ENCODE measurements at regions not wholly inside any gene's neighbourhood (a gene's known extent, or its start where the extent isn't known, plus 50 kb on each side); places are given as distances from the start of the nearest gene placed in this dataset.

- no peaks in the 10 kb centered on the region for H3K4me1 Mint-ChIP-seq
- peaks cover 4% of the 10 kb centered on the region for H3K27me3 Mint-ChIP-seq
- DNase-seq = no peak
- no peaks in the 10 kb centered on the region for H3K9me3 Mint-ChIP-seq
- no peak overlapping the region for H3K27ac Mint-ChIP-seq
- no peaks in the 10 kb centered on the region for H3K36me3 Mint-ChIP-seq
- no peak overlapping the region for H3K4me3 Mint-ChIP-seq
These were observed 147.0 kb upstream of the B3GAT1 start for GRCh38 chr11:134558916-134559601.

GRCh38 chr11:134558258-134558835 lies 146.3 kb upstream of the B3GAT1 start:
- Mint-ChIP-seq H3K4me3 (no peak overlapping the region), H3K9me3 (no peaks in the 10 kb centered on the region), H3K4me1 (no peaks in the 10 kb centered on the region), H3K36me3 (no peaks in the 10 kb centered on the region), H3K27ac (no peak overlapping the region), H3K27me3 (peaks cover 4% of the 10 kb centered on the region)
- no peak for DNase-seq

GRCh38 chr11:134557571-134558257 lies 145.7 kb upstream of the B3GAT1 start:
- no peaks in the 10 kb centered on the region for H3K4me1 Mint-ChIP-seq
- no peaks in the 10 kb centered on the region for H3K36me3 Mint-ChIP-seq
- H3K27me3 Mint-ChIP-seq = peaks cover 4% of the 10 kb centered on the region
- no peak for DNase-seq
- no peak overlapping the region for H3K4me3 Mint-ChIP-seq
- no peaks in the 10 kb centered on the region for H3K9me3 Mint-ChIP-seq
- H3K27ac Mint-ChIP-seq = no peak overlapping the region

GRCh38 chr11:134556186-134556585 lies 144.1 kb upstream of the B3GAT1 start:
- Mint-ChIP-seq H3K9me3 (no peaks in the 10 kb centered on the region), H3K27ac (no peak overlapping the region), H3K27me3 (peaks cover 10% of the 10 kb centered on the region), H3K4me1 (no peaks in the 10 kb centered on the region), H3K4me3 (no peak overlapping the region), H3K36me3 (no peaks in the 10 kb centered on the region)
- DNase-seq = no peak

GRCh38 chr11:134555510-134555909 lies 143.5 kb upstream of the B3GAT1 start:
- no peak overlapping the region for H3K4me3 Mint-ChIP-seq
- H3K36me3 Mint-ChIP-seq = no peaks in the 10 kb centered on the region
- no peak overlapping the region for H3K27ac Mint-ChIP-seq
- no peaks in the 10 kb centered on the region for H3K4me1 Mint-ChIP-seq
- DNase-seq = no peak
- no peaks in the 10 kb centered on the region for H3K9me3 Mint-ChIP-seq
- H3K27me3 Mint-ChIP-seq = peaks cover 15% of the 10 kb centered on the region

- no peak for DNase-seq
- peaks cover 18% of the 10 kb centered on the region for H3K27me3 Mint-ChIP-seq
- no peaks in the 10 kb centered on the region for H3K4me1 Mint-ChIP-seq
These were observed 142.8 kb upstream of the B3GAT1 start for GRCh38 chr11:134554861-134555260.

GRCh38 chr11:134554106-134554505 lies 142.1 kb upstream of the B3GAT1 start:
- Mint-ChIP-seq H3K9me3 (peaks cover 2% of the 10 kb centered on the region), H3K4me3 (no peak overlapping the region), H3K4me1 (no peaks in the 10 kb centered on the region), H3K27me3 (peaks cover 18% of the 10 kb centered on the region), H3K36me3 (no peaks in the 10 kb centered on the region), H3K27ac (no peak overlapping the region)
- DNase-seq = no peak

More at GRCh38 chr11:134554861-134555260, 142.8 kb upstream of the B3GAT1 start:
- no peaks in the 10 kb centered on the region for H3K36me3 Mint-ChIP-seq
- no peak overlapping the region for H3K4me3 Mint-ChIP-seq
- no peak overlapping the region for H3K27ac Mint-ChIP-seq
- H3K9me3 Mint-ChIP-seq = peaks cover 2% of the 10 kb centered on the region

GRCh38 chr11:134552749-134553148 lies 140.7 kb upstream of the B3GAT1 start:
- Mint-ChIP-seq H3K27ac (no peak overlapping the region), H3K9me3 (peaks cover 2% of the 10 kb centered on the region), H3K4me1 (no peaks in the 10 kb centered on the region), H3K36me3 (no peaks in the 10 kb centered on the region), H3K4me3 (no peak overlapping the region), H3K27me3 (peaks cover 23% of the 10 kb centered on the region)
- no peak for DNase-seq

GRCh38 chr11:134545521-134545920 lies 133.5 kb upstream of the B3GAT1 start:
- no peak for DNase-seq
- peaks cover 31% of the 10 kb centered on the region for H3K27me3 Mint-ChIP-seq
- no peaks in the 10 kb centered on the region for H3K4me1 Mint-ChIP-seq
- H3K4me3 Mint-ChIP-seq = no peak overlapping the region
- no peak overlapping the region for H3K27ac Mint-ChIP-seq
- no peaks in the 10 kb centered on the region for H3K36me3 Mint-ChIP-seq
- H3K9me3 Mint-ChIP-seq = peaks cover 2% of the 10 kb centered on the region

- Mint-ChIP-seq H3K9me3 (no peaks in the 10 kb centered on the region), H3K4me1 (no peaks in the 10 kb centered on the region), H3K36me3 (no peaks in the 10 kb centered on the region), H3K27ac (no peak overlapping the region), H3K27me3 (peaks cover 29% of the 10 kb centered on the region), H3K4me3 (no peak overlapping the region)
- no peak for DNase-seq
These were observed 132.2 kb upstream of the B3GAT1 start for GRCh38 chr11:134544095-134544815.

GRCh38 chr11:134543645-134544044 lies 131.6 kb upstream of the B3GAT1 start:
- Mint-ChIP-seq H3K9me3 (no peaks in the 10 kb centered on the region), H3K4me3 (no peak overlapping the region), H3K27me3 (peaks cover 27% of the 10 kb centered on the region), H3K27ac (no peak overlapping the region), H3K4me1 (no peaks in the 10 kb centered on the region), H3K36me3 (no peaks in the 10 kb centered on the region)
- no peak for DNase-seq

GRCh38 chr11:134543241-134543640 lies 131.2 kb upstream of the B3GAT1 start:
- H3K4me3 Mint-ChIP-seq = no peak overlapping the region
- no peak for DNase-seq
- H3K4me1 Mint-ChIP-seq = no peaks in the 10 kb centered on the region
- H3K27ac Mint-ChIP-seq = no peak overlapping the region
- H3K27me3 Mint-ChIP-seq = peaks cover 27% of the 10 kb centered on the region
- H3K36me3 Mint-ChIP-seq = no peaks in the 10 kb centered on the region
- H3K9me3 Mint-ChIP-seq = no peaks in the 10 kb centered on the region

GRCh38 chr11:134542401-134543165 lies 130.5 kb upstream of the B3GAT1 start:
- Mint-ChIP-seq H3K36me3 (no peaks in the 10 kb centered on the region), H3K27ac (no peak overlapping the region), H3K4me1 (no peaks in the 10 kb centered on the region), H3K27me3 (peaks cover 28% of the 10 kb centered on the region), H3K9me3 (no peaks in the 10 kb centered on the region), H3K4me3 (no peak overlapping the region)
- DNase-seq = no peak

GRCh38 chr11:134541951-134542350 lies 129.9 kb upstream of the B3GAT1 start:
- Mint-ChIP-seq H3K27me3 (peaks cover 26% of the 10 kb centered on the region), H3K9me3 (no peaks in the 10 kb centered on the region), H3K4me3 (no peak overlapping the region), H3K27ac (no peak overlapping the region), H3K4me1 (no peaks in the 10 kb centered on the region), H3K36me3 (no peaks in the 10 kb centered on the region)
- no peak for DNase-seq

- Mint-ChIP-seq H3K27me3 (peaks cover 22% of the 10 kb centered on the region), H3K9me3 (no peaks in the 10 kb centered on the region), H3K27ac (no peak overlapping the region), H3K36me3 (no peaks in the 10 kb centered on the region), H3K4me3 (no peak overlapping the region), H3K4me1 (peaks cover 3% of the 10 kb centered on the region)
- DNase-seq = no peak
These were observed 129.3 kb upstream of the B3GAT1 start for GRCh38 chr11:134541355-134541754.
